WTC11 (cell line): ENCODE measurements at regions not wholly inside any gene's neighbourhood (a gene's known extent, or its start where the extent isn't known, plus 50 kb on each side); places are given as distances from the start of the nearest gene placed in this dataset.

ENCODE experiments used
- ATAC-seq: fragments of 200-7000 bp; cut with Tn5 transposase; 2 replicates; pipeline ENCODE4 v1.10.0; 2021; ENCODE audit warnings: mild to moderate bottlenecking, moderate library complexity
- CTCF ChIA-PET: fragments of 300-600 bp; sonication (Branson Sonifier 250); formaldehyde crosslinking; loops from one replicate; lab custom pipeline; 2021; ENCODE audit warnings: antibody characterized with exemption; lab: Charles Lee
- POLR2A ChIA-PET: fragments of 350-600 bp; sonication (Branson Sonifier 250); formaldehyde crosslinking; loops from one replicate; lab custom pipeline; 2021; ENCODE audit warnings: antibody characterized with exemption; lab: Charles Lee
- DNase-seq: peaks from one replicate; pipeline ENCODE4 v3.0.0; 2021; ENCODE audit warnings: low spot score
- H3K27ac Mint-ChIP-seq: 2 replicates; pipeline ENCODE4 v1.8.0; 2021; ENCODE audit warnings: mixed read lengths
- H3K27me3 Mint-ChIP-seq: 2 replicates; pipeline ENCODE4 v1.8.0; 2021; ENCODE audit warnings: low read depth, mild to moderate bottlenecking, moderate library complexity, mixed read lengths
- H3K36me3 Mint-ChIP-seq: 2 replicates; pipeline ENCODE4 v1.8.0; 2021; ENCODE audit warnings: mixed read lengths
- H3K4me1 Mint-ChIP-seq: 2 replicates; pipeline ENCODE4 v1.8.0; 2022; ENCODE audit warnings: mixed read lengths
- H3K4me3 Mint-ChIP-seq: 2 replicates; pipeline ENCODE4 v1.8.0; 2021; ENCODE audit warnings: mild to moderate bottlenecking, moderate library complexity, mixed read lengths
- H3K9me3 Mint-ChIP-seq: 2 replicates; pipeline ENCODE4 v1.8.0; 2021; ENCODE audit warnings: mixed read lengths
- AR ChIP-seq: fragments of 250-450 bp; sonication (Bioruptor Pico); IDR thresholded peaks from 2 replicates; pipeline ENCODE4 v1.9.0; 2021; ENCODE audit warnings: mild to moderate bottlenecking
- ARID4B ChIP-seq: sonication (generic); formaldehyde crosslinking; IDR thresholded peaks from 2 replicates; pipeline ENCODE4 v1.8.0; 2023; ENCODE audit warnings: missing genetic modification reagents, mild to moderate bottlenecking, borderline replicate concordance
- ATF1 ChIP-seq: sonication (generic); formaldehyde crosslinking; IDR thresholded peaks from 2 replicates; pipeline ENCODE4 v1.8.1; 2023; ENCODE audit warnings: mild to moderate bottlenecking, moderate library complexity, missing genetic modification reagents
- E2F1 ChIP-seq: sonication (generic); formaldehyde crosslinking; IDR thresholded peaks from 2 replicates; pipeline ENCODE4 v1.8.0; 2022; ENCODE audit warnings: mild to moderate bottlenecking, missing genetic modification reagents
- ERG ChIP-seq: fragments of 250-450 bp; sonication (Bioruptor Pico); IDR thresholded peaks from 2 replicates; pipeline ENCODE4 v1.8.0; 2021; ENCODE audit warnings: mild to moderate bottlenecking
- FOXP1 ChIP-seq: sonication (generic); formaldehyde crosslinking; IDR thresholded peaks from 2 replicates; pipeline ENCODE4 v1.8.0; 2022; ENCODE audit warnings: missing genetic modification reagents, mild to moderate bottlenecking, moderate library complexity, borderline replicate concordance
- GABPB1 ChIP-seq: sonication (generic); formaldehyde crosslinking; IDR thresholded peaks from 2 replicates; pipeline ENCODE4 v1.8.1; 2023; ENCODE audit warnings: mild to moderate bottlenecking, missing genetic modification reagents
- HMGA2 ChIP-seq: fragments of 250-450 bp; sonication (Bioruptor Pico); IDR thresholded peaks from 2 replicates; pipeline ENCODE4 v1.4.0; 2021; ENCODE audit warnings: mild to moderate bottlenecking, moderate library complexity
- JUN ChIP-seq: sonication (generic); formaldehyde crosslinking; IDR thresholded peaks from 2 replicates; pipeline ENCODE4 v1.8.0; 2023; ENCODE audit warnings: mild to moderate bottlenecking, missing genetic modification reagents
- KAT7 ChIP-seq: sonication (generic); formaldehyde crosslinking; IDR thresholded peaks from 2 replicates; pipeline ENCODE4 v1.8.1; 2023; ENCODE audit warnings: missing genetic modification reagents, mild to moderate bottlenecking, borderline replicate concordance
- MYBL2 ChIP-seq: sonication (generic); formaldehyde crosslinking; IDR thresholded peaks from 2 replicates; pipeline ENCODE4 v1.8.1; 2023; ENCODE audit warnings: mild to moderate bottlenecking, moderate library complexity, missing genetic modification reagents
- NR1H2 ChIP-seq: sonication (generic); formaldehyde crosslinking; IDR thresholded peaks from 2 replicates; pipeline ENCODE4 v1.9.0; 2021; ENCODE audit warnings: mild to moderate bottlenecking, moderate library complexity, missing genetic modification reagents
- SMAD3 ChIP-seq: sonication (generic); formaldehyde crosslinking; IDR thresholded peaks from 2 replicates; pipeline ENCODE4 v1.8.0; 2022; ENCODE audit warnings: missing genetic modification reagents, mild to moderate bottlenecking, borderline replicate concordance
- SP1 ChIP-seq: sonication (generic); formaldehyde crosslinking; conservative IDR thresholded peaks from 2 replicates; pipeline ENCODE4 v1.8.1; 2022; ENCODE audit warnings: missing genetic modification reagents
- TCF7 ChIP-seq: sonication (generic); formaldehyde crosslinking; IDR thresholded peaks from 2 replicates; pipeline ENCODE4 v1.8.0; 2022; ENCODE audit warnings: mild to moderate bottlenecking, low read depth, missing genetic modification reagents, moderate library complexity
- TP53 ChIP-seq: sonication (generic); formaldehyde crosslinking; IDR thresholded peaks from 2 replicates; pipeline ENCODE4 v1.8.1; 2023; ENCODE audit warnings: mild to moderate bottlenecking, missing genetic modification reagents
- ZBTB21 ChIP-seq: sonication (generic); formaldehyde crosslinking; IDR thresholded peaks from 2 replicates; pipeline ENCODE4 v1.8.1; 2023; ENCODE audit warnings: mild to moderate bottlenecking, missing genetic modification reagents, borderline replicate concordance
- ZNF121 ChIP-seq: sonication (generic); formaldehyde crosslinking; IDR thresholded peaks from 2 replicates; pipeline ENCODE4 v1.8.0; 2023; ENCODE audit warnings: missing genetic modification reagents
- ZNF138 ChIP-seq: sonication (generic); formaldehyde crosslinking; conservative IDR thresholded peaks from 2 replicates; pipeline ENCODE4 v1.8.1; 2022; ENCODE audit warnings: mild to moderate bottlenecking, moderate library complexity, missing genetic modification reagents
- ZNF219 ChIP-seq: sonication (generic); formaldehyde crosslinking; IDR thresholded peaks from 2 replicates; pipeline ENCODE4 v1.8.0; 2023; ENCODE audit warnings: missing genetic modification reagents, mild to moderate bottlenecking, borderline replicate concordance
- ZNF317 ChIP-seq: sonication (generic); formaldehyde crosslinking; IDR thresholded peaks from 2 replicates; pipeline ENCODE4 v1.8.1; 2023; ENCODE audit warnings: low read depth, mild to moderate bottlenecking, moderate library complexity, missing genetic modification reagents, borderline replicate concordance
- ZNF425 ChIP-seq: fragments of 250-450 bp; sonication (Bioruptor Pico); conservative IDR thresholded peaks from 2 replicates; pipeline ENCODE4 v1.9.0; 2021; ENCODE audit warnings: mild to moderate bottlenecking
- TF ChIP-seq, protein P1 (sequence below): fragments of 250-450 bp; sonication (Bioruptor Pico); IDR thresholded peaks from 2 replicates; pipeline ENCODE4 v1.9.0; 2021; ENCODE audit warnings: mild to moderate bottlenecking
- TF ChIP-seq, protein P2 (sequence below): sonication (generic); formaldehyde crosslinking; IDR thresholded peaks from 2 replicates; pipeline ENCODE4 v1.8.1; 2022; ENCODE audit warnings: low read depth, mild to moderate bottlenecking, moderate library complexity, missing genetic modification reagents, borderline replicate concordance

GRCh38 chr6:139550361-139550760 is 175.9 kb upstream of the CITED2 start:
- H3K4me3 Mint-ChIP-seq: no peak overlapping the region
- no peaks in the 10 kb centered on the region for H3K36me3 Mint-ChIP-seq
- H3K27me3 Mint-ChIP-seq: no peaks in the 10 kb centered on the region
- H3K9me3 Mint-ChIP-seq: no peaks in the 10 kb centered on the region
- CTCF ChIA-PET: no interaction called here
- TF ChIP-seq ZNF121 (CRISPR knock-in tag): no peak
- TF ChIP-seq TCF7 (CRISPR knock-in tag): no peak
- no peak for TF ChIP-seq ATF1 (CRISPR knock-in tag)
- no peak for TF ChIP-seq SP1 (CRISPR knock-in tag)
- TF ChIP-seq, protein P1, sequence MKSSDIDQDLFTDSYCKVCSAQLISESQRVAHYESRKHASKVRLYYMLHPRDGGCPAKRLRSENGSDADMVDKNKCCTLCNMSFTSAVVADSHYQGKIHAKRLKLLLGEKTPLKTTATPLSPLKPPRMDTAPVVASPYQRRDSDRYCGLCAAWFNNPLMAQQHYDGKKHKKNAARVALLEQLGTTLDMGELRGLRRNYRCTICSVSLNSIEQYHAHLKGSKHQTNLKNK (CRISPR knock-in tag): no peak
- TF ChIP-seq ZNF317 (CRISPR knock-in tag): no peak
- TF ChIP-seq GABPB1: no peak
- no peak for TF ChIP-seq NR1H2
- TF ChIP-seq, protein P2, sequence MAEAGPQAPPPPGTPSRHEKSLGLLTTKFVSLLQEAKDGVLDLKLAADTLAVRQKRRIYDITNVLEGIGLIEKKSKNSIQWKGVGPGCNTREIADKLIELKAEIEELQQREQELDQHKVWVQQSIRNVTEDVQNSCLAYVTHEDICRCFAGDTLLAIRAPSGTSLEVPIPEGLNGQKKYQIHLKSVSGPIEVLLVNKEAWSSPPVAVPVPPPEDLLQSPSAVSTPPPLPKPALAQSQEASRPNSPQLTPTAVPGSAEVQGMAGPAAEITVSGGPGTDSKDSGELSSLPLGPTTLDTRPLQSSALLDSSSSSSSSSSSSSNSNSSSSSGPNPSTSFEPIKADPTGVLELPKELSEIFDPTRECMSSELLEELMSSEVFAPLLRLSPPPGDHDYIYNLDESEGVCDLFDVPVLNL (CRISPR knock-in tag): no peak
- TF ChIP-seq ZNF425 (CRISPR knock-in tag): no peak
- no peak for TF ChIP-seq KAT7
- TF ChIP-seq ZNF138: no peak
- no peak for TF ChIP-seq JUN (CRISPR knock-in tag)
- TF ChIP-seq AR (CRISPR knock-in tag): no peak
- TF ChIP-seq HMGA2 (CRISPR knock-in tag): no peak
- no peak for TF ChIP-seq TP53 (CRISPR knock-in tag)
- no peak for TF ChIP-seq MYBL2 (CRISPR knock-in tag)
- TF ChIP-seq ZNF219 (CRISPR knock-in tag): no peak
- no peak for TF ChIP-seq E2F1
- H3K27ac Mint-ChIP-seq: no peak overlapping the region
- ATAC-seq (no peak), DNase-seq (no peak)
- POLR2A ChIA-PET: no interaction called here
- H3K4me1 Mint-ChIP-seq: peaks cover 31% of the 10 kb centered on the region

- DNase-seq: no peak
- Mint-ChIP-seq H3K36me3 (no peaks in the 10 kb centered on the region), H3K27ac (no peak overlapping the region), H3K27me3 (no peaks in the 10 kb centered on the region), H3K9me3 (no peaks in the 10 kb centered on the region), H3K4me1 (peaks cover 32% of the 10 kb centered on the region), H3K4me3 (no peak overlapping the region)
- ChIA-PET CTCF (no interaction called here), POLR2A (no interaction called here)
- ATAC-seq: no peak
- TF ChIP-seq FOXP1 (CRISPR knock-in tag) (no peak), ERG (no peak), ARID4B (CRISPR knock-in tag) (no peak), ZBTB21 (no peak), SMAD3 (no peak)
These were observed 175.2 kb upstream of the CITED2 start for GRCh38 chr6:139549561-139550070.
